Endodermal cell (in vitro differentiated cells): ENCODE measurements at regions not wholly inside any gene's neighbourhood (a gene's known extent, or its start where the extent isn't known, plus 50 kb on each side); places are given as distances from the start of the nearest gene placed in this dataset.
"Not testable (repeated sequence)": the region's sequence is repeated elsewhere in the genome, so short reads cannot be mapped to it uniquely, and the experiment has no call there.

ENCODE experiments used
- DNase-seq: peaks from one replicate; pipeline ENCODE4 v3.0.0-alpha.2; 2017
- H3K27ac ChIP-seq: 2 replicates; pipeline ENCODE4 v1.5.1; 2013; ENCODE audit warnings: mild to moderate bottlenecking, low read depth, low read length, moderate library complexity
- H3K27me3 ChIP-seq: 2 replicates; pipeline ENCODE4 v1.6.1; 2013; ENCODE audit warnings: mild to moderate bottlenecking, low read length, moderate library complexity; ENCODE audit not compliant: insufficient read depth, control insufficient read depth, poor library complexity, severe bottlenecking
- H3K36me3 ChIP-seq: 2 replicates; pipeline ENCODE4 v1.7.0; 2013; ENCODE audit warnings: mild to moderate bottlenecking, low read length, moderate library complexity; ENCODE audit not compliant: control insufficient read depth, insufficient read depth
- H3K4me1 ChIP-seq: one replicate; pipeline ENCODE4 v1.7.0; 2013; ENCODE audit warnings: low read length; ENCODE audit not compliant: control insufficient read depth, insufficient read depth
- H3K4me3 ChIP-seq: 2 replicates; pipeline ENCODE4 v1.5.1; 2013; ENCODE audit warnings: mild to moderate bottlenecking, low read length, moderate library complexity
- H3K9ac ChIP-seq: 2 replicates; pipeline ENCODE4 v1.6.1; 2013; ENCODE audit warnings: mild to moderate bottlenecking, low read length, moderate library complexity; ENCODE audit not compliant: poor library complexity, severe bottlenecking; ENCODE audit errors: extremely low read depth
- H3K9me3 ChIP-seq: 2 replicates; pipeline ENCODE4 v1.6.1; 2013; ENCODE audit warnings: mild to moderate bottlenecking, low read length, moderate library complexity; ENCODE audit not compliant: control insufficient read depth
- H3K27ac Mint-ChIP-seq: 2 replicates; pipeline ENCODE4 v1.8.0; 2020; ENCODE audit warnings: mixed read lengths
- H3K27me3 Mint-ChIP-seq: 2 replicates; pipeline ENCODE4 v1.8.0; 2021; ENCODE audit warnings: mild to moderate bottlenecking, mixed read lengths; ENCODE audit not compliant: insufficient read depth
- H3K36me3 Mint-ChIP-seq: 2 replicates; pipeline ENCODE4 v1.8.0; 2020; ENCODE audit warnings: low read depth, mixed read lengths
- H3K4me1 Mint-ChIP-seq: 2 replicates; pipeline ENCODE4 v1.8.0; 2020; ENCODE audit warnings: mixed read lengths
- H3K4me3 Mint-ChIP-seq: 2 replicates; pipeline ENCODE4 v1.8.0; 2020; ENCODE audit warnings: mild to moderate bottlenecking, moderate library complexity, mixed read lengths
- H3K9me3 Mint-ChIP-seq: 2 replicates; pipeline ENCODE4 v1.8.0; 2020; ENCODE audit warnings: mild to moderate bottlenecking, mixed read lengths
- WGBS, 2 experiments: methylation state at CpG; one replicate each; pipeline versions ENCODE4 v1.1.5 to v1.1.7; 2013; ENCODE audit warnings: missing lambda C conversion rate in 2 of 2, mixed read lengths in 1 of 2; ENCODE audit not compliant: insufficient coverage in 1 of 2, insufficient read length in 1 of 2; 5-methylcytosine and 5-hydroxymethylcytosine counted together
- TF ChIP-seq, protein P1 (sequence below): fragments of 200-600 bp; sonication (generic); conservative IDR thresholded peaks from 2 replicates; pipeline ENCODE4 v1.5.0; 2021; ENCODE audit warnings: antibody characterized with exemption, mild to moderate bottlenecking

DNA sequence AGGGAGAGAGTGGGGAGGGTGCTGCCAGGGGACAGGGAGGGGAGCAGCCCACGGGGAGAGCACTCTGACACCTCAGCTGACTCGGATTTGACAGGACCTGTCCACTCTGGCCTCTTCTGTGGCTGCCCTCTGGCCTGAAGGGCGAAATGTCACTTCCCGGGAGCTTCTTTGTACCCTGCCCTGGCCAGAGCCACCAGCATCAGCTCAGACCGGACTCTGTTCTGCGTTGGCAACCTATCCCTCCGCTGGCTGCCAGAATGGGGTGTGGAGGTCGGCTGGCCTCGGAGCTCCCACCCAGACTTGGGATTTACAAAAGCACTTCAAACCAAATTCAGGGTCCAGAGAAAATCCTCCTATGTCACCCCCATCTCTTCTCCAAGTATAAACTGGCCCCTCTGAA is 336.7 kb upstream of the FRG2C start:
- H3K9me3 Mint-ChIP-seq: no peaks in the 10 kb centered on the region

DNA sequence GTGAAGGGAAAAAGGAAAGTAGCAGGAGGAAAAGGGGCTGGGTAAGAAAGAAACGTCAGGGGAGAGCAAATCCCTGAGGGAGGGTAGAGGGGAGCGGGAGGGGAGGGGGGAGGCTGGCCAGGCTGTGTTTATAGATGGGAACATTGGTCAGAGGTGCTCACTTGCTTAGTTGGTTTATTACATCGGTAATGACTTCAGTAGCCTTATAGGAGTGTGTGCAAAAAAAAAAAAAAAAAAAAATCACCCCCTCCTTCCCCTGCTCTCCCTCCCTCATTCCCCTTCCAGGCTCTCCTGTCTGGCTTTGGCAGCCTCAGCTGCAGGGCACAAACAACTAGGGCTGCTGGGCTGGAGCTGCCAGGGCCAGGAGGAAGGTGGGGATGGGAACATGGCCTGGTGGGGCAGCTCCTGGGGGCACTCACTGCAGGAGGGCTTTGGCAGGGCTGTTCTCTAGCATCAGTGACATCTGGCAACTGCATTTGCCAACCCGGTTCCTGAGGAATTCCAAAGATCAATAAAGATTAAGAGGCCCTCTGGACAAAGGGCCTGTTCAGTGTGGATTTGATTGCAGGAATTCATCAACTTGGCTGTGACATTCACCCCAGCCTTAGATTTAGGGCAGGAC is 334.5 kb upstream of the FRG2C start:
- no peak overlapping the region for H3K4me3 ChIP-seq
- H3K27ac ChIP-seq: peak overlapping the region; percentile 24
- Mint-ChIP-seq H3K4me3 (no peak overlapping the region), H3K27me3 (peaks cover 15% of the 10 kb centered on the region), H3K27ac (no peak overlapping the region), H3K9me3 (no peaks in the 10 kb centered on the region), H3K36me3 (no peaks in the 10 kb centered on the region), H3K4me1 (peaks cover 37% of the 10 kb centered on the region)
- peaks cover 5% of the 10 kb centered on the region for H3K27me3 ChIP-seq
- H3K4me1 ChIP-seq: peaks cover 22% of the 10 kb centered on the region
- no peak overlapping the region for H3K9ac ChIP-seq
- no peak for DNase-seq
- no peaks in the 10 kb centered on the region for H3K36me3 ChIP-seq
- H3K9me3 ChIP-seq: no peaks in the 10 kb centered on the region
- 55 to 75% methylated on average over 2 to 3 of the region's 4 CpGs for WGBS, 2 experiments
- TF ChIP-seq, protein P1, sequence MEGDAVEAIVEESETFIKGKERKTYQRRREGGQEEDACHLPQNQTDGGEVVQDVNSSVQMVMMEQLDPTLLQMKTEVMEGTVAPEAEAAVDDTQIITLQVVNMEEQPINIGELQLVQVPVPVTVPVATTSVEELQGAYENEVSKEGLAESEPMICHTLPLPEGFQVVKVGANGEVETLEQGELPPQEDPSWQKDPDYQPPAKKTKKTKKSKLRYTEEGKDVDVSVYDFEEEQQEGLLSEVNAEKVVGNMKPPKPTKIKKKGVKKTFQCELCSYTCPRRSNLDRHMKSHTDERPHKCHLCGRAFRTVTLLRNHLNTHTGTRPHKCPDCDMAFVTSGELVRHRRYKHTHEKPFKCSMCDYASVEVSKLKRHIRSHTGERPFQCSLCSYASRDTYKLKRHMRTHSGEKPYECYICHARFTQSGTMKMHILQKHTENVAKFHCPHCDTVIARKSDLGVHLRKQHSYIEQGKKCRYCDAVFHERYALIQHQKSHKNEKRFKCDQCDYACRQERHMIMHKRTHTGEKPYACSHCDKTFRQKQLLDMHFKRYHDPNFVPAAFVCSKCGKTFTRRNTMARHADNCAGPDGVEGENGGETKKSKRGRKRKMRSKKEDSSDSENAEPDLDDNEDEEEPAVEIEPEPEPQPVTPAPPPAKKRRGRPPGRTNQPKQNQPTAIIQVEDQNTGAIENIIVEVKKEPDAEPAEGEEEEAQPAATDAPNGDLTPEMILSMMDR: no peak

More for the DNA sequence above, 336.7 kb upstream of the FRG2C start:
- no peak overlapping the region for H3K9ac ChIP-seq
- Mint-ChIP-seq H3K4me3 (no peak overlapping the region), H3K36me3 (no peaks in the 10 kb centered on the region), H3K27me3 (peaks cover 15% of the 10 kb centered on the region), H3K27ac (no peak overlapping the region), H3K4me1 (peaks cover 44% of the 10 kb centered on the region)
- TF ChIP-seq, protein P1: no peak
- no peaks in the 10 kb centered on the region for H3K9me3 ChIP-seq
- 90 to 95% methylated on average over 2 to 9 of the region's 9 CpGs for WGBS, 2 experiments
- no peak overlapping the region for H3K27ac ChIP-seq
- DNase-seq: no peak
- peaks cover 5% of the 10 kb centered on the region for H3K27me3 ChIP-seq
- no peaks in the 10 kb centered on the region for H3K36me3 ChIP-seq
- H3K4me1 ChIP-seq: peaks cover 22% of the 10 kb centered on the region
- H3K4me3 ChIP-seq: no peak overlapping the region

DNA sequence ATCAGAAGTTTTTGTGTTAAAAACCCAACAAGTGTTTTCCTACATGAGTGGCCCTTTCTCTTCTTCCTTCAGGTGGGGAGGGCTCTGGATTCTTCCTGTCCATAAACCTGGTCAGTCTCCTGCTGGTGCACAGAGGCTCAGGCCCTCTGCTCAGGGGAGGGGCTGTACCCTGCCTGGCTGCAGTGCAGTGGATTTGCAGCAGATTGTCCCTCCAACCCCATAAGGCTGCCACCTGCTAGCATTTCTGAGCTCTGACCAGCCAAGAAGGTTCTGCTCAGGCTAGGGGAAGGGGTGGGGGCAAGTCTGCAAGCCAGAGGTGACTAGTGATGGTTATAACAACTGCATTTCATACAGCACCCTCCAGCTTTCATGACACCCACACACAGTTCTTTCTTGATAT is 333.7 kb upstream of the FRG2C start:
- not testable (repeated sequence) for H3K9ac ChIP-seq, H3K9me3 Mint-ChIP-seq, H3K27ac Mint-ChIP-seq, H3K36me3 ChIP-seq, H3K4me3 Mint-ChIP-seq, DNase-seq, H3K27ac ChIP-seq, H3K4me3 ChIP-seq, H3K27me3 ChIP-seq, H3K36me3 Mint-ChIP-seq, H3K9me3 ChIP-seq
- H3K4me1 ChIP-seq: peaks cover 19% of the 10 kb centered on the region
- Mint-ChIP-seq H3K27me3 (peaks cover 15% of the 10 kb centered on the region), H3K4me1 (peaks cover 30% of the 10 kb centered on the region)

DNA sequence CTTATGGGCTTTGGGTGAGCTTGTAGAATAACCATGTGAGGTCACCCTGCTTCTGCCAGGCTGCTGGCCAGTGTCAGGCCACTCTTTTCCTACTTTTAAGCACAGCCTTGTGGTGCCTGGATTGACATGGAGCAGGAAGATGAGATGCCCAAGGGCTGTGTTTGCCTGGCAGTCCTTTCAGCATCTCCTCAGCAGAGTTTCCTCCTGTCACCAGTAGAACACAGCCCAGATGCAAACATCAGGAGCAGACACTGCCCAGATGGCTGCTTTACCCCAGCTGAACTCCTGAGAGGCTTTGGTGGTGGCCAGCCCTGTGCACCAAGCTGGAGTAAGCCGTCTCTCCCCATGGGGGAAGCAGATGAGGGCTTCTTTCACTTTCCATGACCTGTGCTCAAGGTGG is 332.0 kb upstream of the FRG2C start:
- H3K27ac Mint-ChIP-seq, H3K27me3 ChIP-seq, H3K36me3 Mint-ChIP-seq, H3K36me3 ChIP-seq, H3K4me3 Mint-ChIP-seq, H3K4me1 ChIP-seq, H3K4me3 ChIP-seq, H3K9ac ChIP-seq, DNase-seq, H3K27ac ChIP-seq, H3K9me3 ChIP-seq, H3K9me3 Mint-ChIP-seq: not testable (repeated sequence)
- Mint-ChIP-seq H3K27me3 (peaks cover 16% of the 10 kb centered on the region), H3K4me1 (peaks cover 15% of the 10 kb centered on the region)
- WGBS, 2 experiments: 100% methylated on average over 1 of the region's 1 CpG
